HCT116 (cell line): ENCODE measurements at regions not wholly inside any gene's neighbourhood (a gene's known extent, or its start where the extent isn't known, plus 50 kb on each side); places are given as distances from the start of the nearest gene placed in this dataset.

Source experiments
- ATAC-seq: fragments of 200-7000 bp; cut with Tn5 transposase; 2 replicates; pipeline ENCODE4 v1.9.1; 2020; ENCODE audit warnings: mild to moderate bottlenecking, moderate library complexity
- BruUV-seq: library from RNA; stranded (reverse); fragments of 400-500 nt; replicated peaks from 2 replicates; lab custom pipeline; 2021; lab: Mats Ljungman, UMichigan
- CTCF ChIA-PET: fragments of 300-600 bp; sonication (Branson Sonifier 250); formaldehyde crosslinking; loops from one replicate; lab custom pipeline; 2021; ENCODE audit warnings: antibody characterized with exemption; lab: Charles Lee
- POLR2A ChIA-PET: fragments of 300-600, 350-600 bp; sonication (Branson Sonifier 250); formaldehyde crosslinking; loops from one replicate; lab custom pipeline; 2021; ENCODE audit warnings: antibody characterized with exemption; lab: Charles Lee
- RAD21 ChIA-PET, 2 experiments: fragments of 300-600 bp; sonication (Branson Sonifier 250); formaldehyde crosslinking; loops; one replicate each; lab custom pipeline; 2023; ENCODE audit warnings: low total read pairs in 2 of 2; ENCODE audit not compliant: uncharacterized antibody in 2 of 2, unreplicated experiment in 2 of 2, low non-redundant PET in 1 of 2; lab: Charles Lee
- DNase-seq: peaks from one replicate; pipeline ENCODE4 v3.0.0-alpha.2; 2010; ENCODE audit warnings: low read depth, low spot score
- H2AFZ ChIP-seq: fragments of 200-600 bp; shearing (Covaris generic), sonication (generic); 2 replicates; pipeline ENCODE4 v1.6.1; 2017; ENCODE audit warnings: low read depth, mixed run types, mixed read lengths, antibody characterized with exemption, low read length; ENCODE audit not compliant: poor library complexity, severe bottlenecking
- H3K27ac ChIP-seq: 2 replicates; pipeline ENCODE4 v1.5.1; 2012; ENCODE audit warnings: low read depth, low read length
- H3K27me3 ChIP-seq: fragments of 200-600 bp; sonication (generic); 2 replicates; pipeline ENCODE4 v1.6.1; 2016; ENCODE audit warnings: mixed run types, low read length, mixed read lengths; ENCODE audit not compliant: insufficient read depth
- H3K36me3 ChIP-seq, 2 experiments: fragments of 200-500 bp in 1 of 2; fragments of 200-600 bp in 1 of 2; sonication (Bioruptor generic) in 1 of 2; sonication (generic) in 1 of 2; 2 replicates each; pipeline versions ENCODE4 v1.5.1 to v1.6.1; 2014 to 2016; ENCODE audit warnings: low read length in 2 of 2, inconsistent platforms in 1 of 2, mixed read lengths in 1 of 2, mixed run types in 1 of 2; ENCODE audit not compliant: insufficient read depth in 2 of 2, control insufficient read depth in 1 of 2
- H3K4me1 ChIP-seq, 2 experiments: fragments of 200-600 bp in 1 of 2; sonication (generic) in 1 of 2; 2 replicates each; pipeline versions ENCODE4 v1.5.1 to v1.6.1; 2012 to 2017; ENCODE audit warnings: low read length in 2 of 2, inconsistent platforms in 1 of 2, mild to moderate bottlenecking in 1 of 2, mixed read lengths in 1 of 2, mixed run types in 1 of 2, moderate library complexity in 1 of 2; ENCODE audit not compliant: insufficient read depth in 2 of 2, control insufficient read depth in 1 of 2
- H3K4me2 ChIP-seq: fragments of 200-600 bp; sonication (generic); 2 replicates; pipeline ENCODE4 v1.6.1; 2017; ENCODE audit warnings: mixed run types, low read length, mixed read lengths
- H3K4me3 ChIP-seq, 2 experiments: fragments of 200-600 bp in 1 of 2; sonication (generic) in 1 of 2; replicated peaks in 1 of 2; 2 replicates each; pipeline ENCODE4 v1.5.1; 2011 to 2016; ENCODE audit warnings: low read length in 2 of 2, control low read depth in 1 of 2, low read depth in 1 of 2, mild to moderate bottlenecking in 1 of 2, mixed read lengths in 1 of 2, mixed run types in 1 of 2
- H3K79me2 ChIP-seq: fragments of 200-600 bp; sonication (generic); 2 replicates; pipeline ENCODE4 v1.6.1; 2017; ENCODE audit warnings: mild to moderate bottlenecking, mixed run types, low read length, moderate library complexity, mixed read lengths; ENCODE audit not compliant: insufficient read depth
- H3K9ac ChIP-seq: fragments of 200-600 bp; sonication (generic); 2 replicates; pipeline ENCODE4 v1.6.1; 2016; ENCODE audit warnings: low read length, mixed read lengths
- H3K9me2 ChIP-seq: fragments of 200-600 bp; sonication (generic), shearing (Covaris generic); 2 replicates; pipeline ENCODE4 v1.6.1; 2017; ENCODE audit warnings: mixed run types, mild to moderate bottlenecking, moderate library complexity; ENCODE audit not compliant: insufficient read depth
- H3K9me3 ChIP-seq, 2 experiments: fragments of 200-500 bp in 1 of 2; fragments of 200-600 bp in 1 of 2; sonication (Bioruptor generic) in 1 of 2; sonication (generic) in 1 of 2; 2 replicates each; pipeline ENCODE4 v1.6.1; 2014 to 2017; ENCODE audit warnings: low read length in 2 of 2, mixed read lengths in 2 of 2, inconsistent platforms in 1 of 2, low read depth in 1 of 2, mild to moderate bottlenecking in 1 of 2, mixed run types in 1 of 2, moderate library complexity in 1 of 2; ENCODE audit not compliant: control insufficient read depth in 1 of 2, insufficient read depth in 1 of 2
- H4K20me1 ChIP-seq: fragments of 200-600 bp; sonication (generic), shearing (Covaris generic); 2 replicates; pipeline ENCODE4 v1.6.1; 2017; ENCODE audit warnings: mixed run types, mild to moderate bottlenecking, moderate library complexity; ENCODE audit not compliant: insufficient read depth
- CBX3 ChIP-seq: IDR thresholded peaks from 2 replicates; pipeline ENCODE4 v1.6.1; 2012; ENCODE audit warnings: low read depth
- EGR1 ChIP-seq: IDR thresholded peaks from 2 replicates; pipeline ENCODE4 v1.6.1; 2012; ENCODE audit warnings: low read depth
- ELF1 ChIP-seq: IDR thresholded peaks from 2 replicates; pipeline ENCODE4 v1.6.1; 2012; ENCODE audit warnings: low read depth, borderline replicate concordance
- FOSL1 ChIP-seq: IDR thresholded peaks from 2 replicates; pipeline ENCODE4 v1.6.1; 2012; ENCODE audit warnings: low read depth
- JUND ChIP-seq: IDR thresholded peaks from 2 replicates; pipeline ENCODE4 v1.6.1; 2012
- POLR2AphosphoS5 ChIP-seq: IDR thresholded peaks from 2 replicates; pipeline ENCODE4 v1.6.1; 2011; ENCODE audit warnings: mild to moderate bottlenecking, low read depth, low read length, moderate library complexity
- RAD21 ChIP-seq: IDR thresholded peaks from 2 replicates; pipeline ENCODE4 v1.6.1; 2012; ENCODE audit warnings: low read depth, mild to moderate bottlenecking
- SIN3A ChIP-seq: IDR thresholded peaks from 2 replicates; pipeline ENCODE4 v1.6.1; 2012; ENCODE audit warnings: low read depth
- SP1 ChIP-seq: IDR thresholded peaks from 2 replicates; pipeline ENCODE4 v1.6.1; 2012; ENCODE audit warnings: low read depth
- TCF7L2 ChIP-seq: IDR thresholded peaks from 2 replicates; pipeline ENCODE4 v1.7.0; 2011; ENCODE audit warnings: borderline replicate concordance, inconsistent platforms; ENCODE audit not compliant: insufficient read depth, insufficient read length; ENCODE audit errors: extremely low read depth
- YY1 ChIP-seq: IDR thresholded peaks from 2 replicates; pipeline ENCODE4 v1.6.1; 2011; ENCODE audit warnings: low read length, low read depth, moderate library complexity, mild to moderate bottlenecking; ENCODE audit not compliant: insufficient replicate concordance; ENCODE audit errors: extremely low read depth
- ZFX ChIP-seq: fragments of 450-650 bp; IDR thresholded peaks from 2 replicates; pipeline ENCODE4 v1.6.1; 2017
- intact Hi-C: fragments of 100-400 bp; cut with micrococcal nuclease; formaldehyde crosslinking; loops from 2 replicates; pipeline ENCODE4 v1.10.0; 2022
- TF ChIP-seq, protein P1 (sequence below): IDR thresholded peaks from 2 replicates; pipeline ENCODE4 v1.6.1; 2012
- TF ChIP-seq, protein P2 (sequence below): IDR thresholded peaks from 2 replicates; pipeline ENCODE4 v1.6.1; 2012; ENCODE audit warnings: low read depth
- TF ChIP-seq, protein P3 (sequence below): IDR thresholded peaks from 2 replicates; pipeline ENCODE4 v1.6.1; 2012
- TF ChIP-seq, protein P4 (sequence below), 3 experiments: fragments of 200-600 bp in 1 of 3; sonication (generic) in 1 of 3; IDR thresholded peaks in 2 of 3; conservative IDR thresholded peaks in 1 of 3; 2 replicates each; pipeline ENCODE4 v1.5.1; 2012 to 2017; ENCODE audit warnings: low read depth in 2 of 3, low read length in 2 of 3, antibody characterized with exemption in 1 of 3, borderline replicate concordance in 1 of 3, control low read depth in 1 of 3, mild to moderate bottlenecking in 1 of 3, mixed read lengths in 1 of 3, mixed run types in 1 of 3, moderate library complexity in 1 of 3; ENCODE audit not compliant: insufficient read depth in 1 of 3
- TF ChIP-seq, protein P5 (sequence below): IDR thresholded peaks from 2 replicates; pipeline ENCODE4 v1.6.1; 2011; ENCODE audit warnings: mild to moderate bottlenecking, low read length, moderate library complexity; ENCODE audit not compliant: insufficient replicate concordance; ENCODE audit errors: extremely low read depth

DNA sequence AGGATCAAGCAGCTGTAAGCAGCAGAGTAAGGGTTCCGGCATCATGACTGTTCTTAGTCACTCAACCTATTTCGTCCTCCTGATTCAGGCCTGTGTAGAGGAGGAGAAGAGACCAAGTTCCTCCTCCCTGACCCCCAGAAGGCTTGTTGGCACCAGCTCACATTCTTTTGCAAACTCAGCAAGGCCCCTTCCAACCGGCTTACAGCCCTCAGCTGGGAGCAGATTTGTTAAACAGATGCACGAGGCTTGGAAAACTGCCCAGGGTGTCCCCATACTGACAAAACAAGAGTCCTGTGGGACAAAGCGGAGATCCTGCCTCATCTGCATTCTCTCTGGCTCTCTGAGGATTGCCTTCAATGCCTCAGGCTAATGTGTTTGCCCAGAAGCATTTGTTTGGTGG is 113.2 kb upstream of the SOX21 start:
- DNase-seq (no peak), ATAC-seq (no peak)
- ChIA-PET RAD21 (no interaction called here), POLR2A (no interaction called here), CTCF (no interaction called here)
- Histone ChIP-seq H3K4me1 (no peaks in the 10 kb centered on the region), H2AFZ (no peak overlapping the region), H3K4me3 (no peak overlapping the region), H4K20me1 (no peaks in the 10 kb centered on the region), H3K36me3 (no peaks in the 10 kb centered on the region), H3K9ac (no peak overlapping the region), H3K79me2 (no peaks in the 10 kb centered on the region), H3K27ac (no peak overlapping the region), H3K9me2 (no peaks in the 10 kb centered on the region), H3K4me2 (no peak overlapping the region), H3K27me3 (peaks cover 67% of the 10 kb centered on the region), H3K9me3 (no peaks in the 10 kb centered on the region)
- no peak for TF ChIP-seq JUND
- no peak for TF ChIP-seq ELF1
- TF ChIP-seq, protein P1, sequence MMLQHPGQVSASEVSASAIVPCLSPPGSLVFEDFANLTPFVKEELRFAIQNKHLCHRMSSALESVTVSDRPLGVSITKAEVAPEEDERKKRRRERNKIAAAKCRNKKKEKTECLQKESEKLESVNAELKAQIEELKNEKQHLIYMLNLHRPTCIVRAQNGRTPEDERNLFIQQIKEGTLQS = no peak
- no peak for TF ChIP-seq SIN3A
- TF ChIP-seq SP1 = no peak
- no peak for TF ChIP-seq YY1
- TF ChIP-seq FOSL1 = no peak
- TF ChIP-seq, protein P2, sequence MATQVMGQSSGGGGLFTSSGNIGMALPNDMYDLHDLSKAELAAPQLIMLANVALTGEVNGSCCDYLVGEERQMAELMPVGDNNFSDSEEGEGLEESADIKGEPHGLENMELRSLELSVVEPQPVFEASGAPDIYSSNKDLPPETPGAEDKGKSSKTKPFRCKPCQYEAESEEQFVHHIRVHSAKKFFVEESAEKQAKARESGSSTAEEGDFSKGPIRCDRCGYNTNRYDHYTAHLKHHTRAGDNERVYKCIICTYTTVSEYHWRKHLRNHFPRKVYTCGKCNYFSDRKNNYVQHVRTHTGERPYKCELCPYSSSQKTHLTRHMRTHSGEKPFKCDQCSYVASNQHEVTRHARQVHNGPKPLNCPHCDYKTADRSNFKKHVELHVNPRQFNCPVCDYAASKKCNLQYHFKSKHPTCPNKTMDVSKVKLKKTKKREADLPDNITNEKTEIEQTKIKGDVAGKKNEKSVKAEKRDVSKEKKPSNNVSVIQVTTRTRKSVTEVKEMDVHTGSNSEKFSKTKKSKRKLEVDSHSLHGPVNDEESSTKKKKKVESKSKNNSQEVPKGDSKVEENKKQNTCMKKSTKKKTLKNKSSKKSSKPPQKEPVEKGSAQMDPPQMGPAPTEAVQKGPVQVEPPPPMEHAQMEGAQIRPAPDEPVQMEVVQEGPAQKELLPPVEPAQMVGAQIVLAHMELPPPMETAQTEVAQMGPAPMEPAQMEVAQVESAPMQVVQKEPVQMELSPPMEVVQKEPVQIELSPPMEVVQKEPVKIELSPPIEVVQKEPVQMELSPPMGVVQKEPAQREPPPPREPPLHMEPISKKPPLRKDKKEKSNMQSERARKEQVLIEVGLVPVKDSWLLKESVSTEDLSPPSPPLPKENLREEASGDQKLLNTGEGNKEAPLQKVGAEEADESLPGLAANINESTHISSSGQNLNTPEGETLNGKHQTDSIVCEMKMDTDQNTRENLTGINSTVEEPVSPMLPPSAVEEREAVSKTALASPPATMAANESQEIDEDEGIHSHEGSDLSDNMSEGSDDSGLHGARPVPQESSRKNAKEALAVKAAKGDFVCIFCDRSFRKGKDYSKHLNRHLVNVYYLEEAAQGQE = no peak
- TF ChIP-seq, protein P3, sequence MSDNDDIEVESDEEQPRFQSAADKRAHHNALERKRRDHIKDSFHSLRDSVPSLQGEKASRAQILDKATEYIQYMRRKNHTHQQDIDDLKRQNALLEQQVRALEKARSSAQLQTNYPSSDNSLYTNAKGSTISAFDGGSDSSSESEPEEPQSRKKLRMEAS = no peak
- no peak for TF ChIP-seq RAD21
- TF ChIP-seq POLR2AphosphoS5 = no peak
- TF ChIP-seq, protein P4, sequence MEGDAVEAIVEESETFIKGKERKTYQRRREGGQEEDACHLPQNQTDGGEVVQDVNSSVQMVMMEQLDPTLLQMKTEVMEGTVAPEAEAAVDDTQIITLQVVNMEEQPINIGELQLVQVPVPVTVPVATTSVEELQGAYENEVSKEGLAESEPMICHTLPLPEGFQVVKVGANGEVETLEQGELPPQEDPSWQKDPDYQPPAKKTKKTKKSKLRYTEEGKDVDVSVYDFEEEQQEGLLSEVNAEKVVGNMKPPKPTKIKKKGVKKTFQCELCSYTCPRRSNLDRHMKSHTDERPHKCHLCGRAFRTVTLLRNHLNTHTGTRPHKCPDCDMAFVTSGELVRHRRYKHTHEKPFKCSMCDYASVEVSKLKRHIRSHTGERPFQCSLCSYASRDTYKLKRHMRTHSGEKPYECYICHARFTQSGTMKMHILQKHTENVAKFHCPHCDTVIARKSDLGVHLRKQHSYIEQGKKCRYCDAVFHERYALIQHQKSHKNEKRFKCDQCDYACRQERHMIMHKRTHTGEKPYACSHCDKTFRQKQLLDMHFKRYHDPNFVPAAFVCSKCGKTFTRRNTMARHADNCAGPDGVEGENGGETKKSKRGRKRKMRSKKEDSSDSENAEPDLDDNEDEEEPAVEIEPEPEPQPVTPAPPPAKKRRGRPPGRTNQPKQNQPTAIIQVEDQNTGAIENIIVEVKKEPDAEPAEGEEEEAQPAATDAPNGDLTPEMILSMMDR (IDR thresholded peaks at IDR 0.05 in 2 of 3, conservative IDR thresholded peaks at IDR 0.05 in 1 of 3; ENCODE audit: borderline replicate concordance in 1 of 3, insufficient read depth in 1 of 3, low read depth in 2 of 3, low read length in 2 of 3) = no peak
- no peak for TF ChIP-seq EGR1
- TF ChIP-seq, protein P5, sequence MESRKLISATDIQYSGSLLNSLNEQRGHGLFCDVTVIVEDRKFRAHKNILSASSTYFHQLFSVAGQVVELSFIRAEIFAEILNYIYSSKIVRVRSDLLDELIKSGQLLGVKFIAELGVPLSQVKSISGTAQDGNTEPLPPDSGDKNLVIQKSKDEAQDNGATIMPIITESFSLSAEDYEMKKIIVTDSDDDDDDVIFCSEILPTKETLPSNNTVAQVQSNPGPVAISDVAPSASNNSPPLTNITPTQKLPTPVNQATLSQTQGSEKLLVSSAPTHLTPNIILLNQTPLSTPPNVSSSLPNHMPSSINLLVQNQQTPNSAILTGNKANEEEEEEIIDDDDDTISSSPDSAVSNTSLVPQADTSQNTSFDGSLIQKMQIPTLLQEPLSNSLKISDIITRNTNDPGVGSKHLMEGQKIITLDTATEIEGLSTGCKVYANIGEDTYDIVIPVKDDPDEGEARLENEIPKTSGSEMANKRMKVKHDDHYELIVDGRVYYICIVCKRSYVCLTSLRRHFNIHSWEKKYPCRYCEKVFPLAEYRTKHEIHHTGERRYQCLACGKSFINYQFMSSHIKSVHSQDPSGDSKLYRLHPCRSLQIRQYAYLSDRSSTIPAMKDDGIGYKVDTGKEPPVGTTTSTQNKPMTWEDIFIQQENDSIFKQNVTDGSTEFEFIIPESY = no peak
- TF ChIP-seq CBX3 = no peak
- no peak for TF ChIP-seq TCF7L2
- TF ChIP-seq ZFX = no peak
- no TSS peak for BruUV-seq
- intact Hi-C loops = no loop called here
